Glutamatergic neuron (in vitro differentiated cells): ENCODE measurements at regions not wholly inside any gene's neighbourhood (a gene's known extent, or its start where the extent isn't known, plus 50 kb on each side); places are given as distances from the start of the nearest gene placed in this dataset.

Source experiments
- DNase-seq: peaks from one replicate; pipeline ENCODE4 v3.0.0; 2022
- H3K27ac Mint-ChIP-seq: one replicate; pipeline ENCODE4 v1.8.0; 2020; ENCODE audit warnings: mild to moderate bottlenecking, mixed read lengths, inconsistent platforms; ENCODE audit not compliant: unreplicated experiment
- H3K27me3 Mint-ChIP-seq: one replicate; pipeline ENCODE4 v1.8.0; 2020; ENCODE audit warnings: mild to moderate bottlenecking, moderate library complexity, mixed read lengths, inconsistent platforms; ENCODE audit not compliant: unreplicated experiment
- H3K36me3 Mint-ChIP-seq: one replicate; pipeline ENCODE4 v1.8.0; 2020; ENCODE audit warnings: mild to moderate bottlenecking, mixed read lengths, inconsistent platforms; ENCODE audit not compliant: unreplicated experiment
- H3K4me1 Mint-ChIP-seq: one replicate; pipeline ENCODE4 v1.8.0; 2020; ENCODE audit warnings: mild to moderate bottlenecking, low read depth, mixed read lengths, inconsistent platforms; ENCODE audit not compliant: unreplicated experiment
- H3K4me3 Mint-ChIP-seq: one replicate; pipeline ENCODE4 v1.8.0; 2020; ENCODE audit warnings: mild to moderate bottlenecking, mixed read lengths, inconsistent platforms; ENCODE audit not compliant: unreplicated experiment
- H3K9me3 Mint-ChIP-seq: one replicate; pipeline ENCODE4 v1.8.0; 2020; ENCODE audit warnings: mild to moderate bottlenecking, moderate library complexity, mixed read lengths, inconsistent platforms; ENCODE audit not compliant: unreplicated experiment
- CTCF ChIP-seq: fragments of 200-600 bp; sonication (generic); IDR thresholded peaks from one replicate; pipeline ENCODE4 v1.5.0; 2021; ENCODE audit not compliant: partially characterized antibody, unreplicated experiment

GRCh38 chr6:7053125-7053774, 54.5 kb upstream of the RREB1 start:
- peaks cover 5% of the 10 kb centered on the region for H3K4me1 Mint-ChIP-seq
- TF ChIP-seq CTCF = no peak
- no peak for DNase-seq
- peak overlapping the region; percentile 58 for H3K4me3 Mint-ChIP-seq
- H3K36me3 Mint-ChIP-seq = no peaks in the 10 kb centered on the region
- no peak overlapping the region for H3K27ac Mint-ChIP-seq
- peaks cover 5% of the 10 kb centered on the region for H3K27me3 Mint-ChIP-seq
- no peaks in the 10 kb centered on the region for H3K9me3 Mint-ChIP-seq
